ENCODE measurements at regions not wholly inside any gene's neighbourhood (a gene's known extent, or its start where the extent isn't known, plus 50 kb on each side); places are given as distances from the start of the nearest gene placed in this dataset.

- no CpG with 5 or more reads among the region's 1 CpG for WGBS (ENCODE audit: insufficient coverage)
- no peaks in the 10 kb centered on the region for H3K4me1 ChIP-seq (ENCODE audit: control insufficient read depth in 1 of 2, insufficient read depth in 2 of 2, low read length in 2 of 2)
These were observed 188.1 kb upstream of the PLET1 start for GRCh38 chr11:112448806-112449205.

GRCh38 chr11:112451250-112451649, 190.6 kb upstream of the PLET1 start:
- Histone ChIP-seq H3K4me3 (replicated peaks in 1 of 3; ENCODE audit: low read depth in 2 of 3, low read length in 3 of 3) (no peak overlapping the region), H3K4me1 (ENCODE audit: control insufficient read depth in 1 of 2, insufficient read depth in 2 of 2, low read length in 2 of 2) (no peaks in the 10 kb centered on the region), H3K4me2 (replicated peaks; ENCODE audit: extremely low read depth, low read length, poor library complexity, severe bottlenecking) (no peak overlapping the region), H4K20me1 (ENCODE audit: insufficient read depth, low read length) (no peaks in the 10 kb centered on the region), H3K9me3 (replicated peaks in 1 of 2; ENCODE audit: control insufficient read depth in 1 of 2, insufficient read depth in 1 of 2, low read length in 2 of 2) (peaks cover 0 to 9% of the 10 kb centered on the region in 2 donors), H2AFZ (ENCODE audit: insufficient read depth, low read depth, low read length, poor library complexity, severe bottlenecking) (no peak overlapping the region), H3K79me2 (ENCODE audit: insufficient read depth, low read length) (no peaks in the 10 kb centered on the region), H3K27ac (ENCODE audit: low read depth in 1 of 2, low read length in 2 of 2) (no peak overlapping the region), H3K36me3 (replicated peaks in 1 of 2; ENCODE audit: control insufficient read depth in 1 of 2, insufficient read depth in 2 of 2, low read length in 2 of 2) (no peaks in the 10 kb centered on the region), H3K27me3 (ENCODE audit: control insufficient read depth in 2 of 2, insufficient read depth in 2 of 2, low read length in 2 of 2) (no peaks in the 10 kb centered on the region), H3K9ac (ENCODE audit: insufficient read depth, low read length, poor library complexity, severe bottlenecking) (no peak overlapping the region)
- TF ChIP-seq CTCF (IDR thresholded peaks at IDR 0.05) = no peak
- Mint-ChIP-seq H3K36me3 (no peaks in the 10 kb centered on the region), H3K9me3 (peaks cover 0 to 6% (median 3%) of the 10 kb centered on the region in 7 donors), H3K4me1 (peaks cover 2% of the 10 kb centered on the region), H3K27me3 (ENCODE audit: low read depth in 3 of 3) (peaks cover 1 to 4% (median 3%) of the 10 kb centered on the region in 3 donors), H3K27ac (no peak overlapping the region), H3K4me3 (no peak overlapping the region)
- intact Hi-C loops (cut with micrococcal nuclease) = no loop called here
- no peak for DNase-seq
- WGBS (ENCODE audit: insufficient coverage) = 100% methylated on average over 4 of the region's 4 CpGs

More at GRCh38 chr11:112448806-112449205, 188.1 kb upstream of the PLET1 start:
- peaks cover 0 to 6% of the 10 kb centered on the region in 2 donors for H3K9me3 ChIP-seq (replicated peaks in 1 of 2; ENCODE audit: control insufficient read depth in 1 of 2, insufficient read depth in 1 of 2, low read length in 2 of 2)
- H2AFZ ChIP-seq (ENCODE audit: insufficient read depth, low read depth, low read length, poor library complexity, severe bottlenecking) = no peak overlapping the region
- no peak for TF ChIP-seq CTCF (IDR thresholded peaks at IDR 0.05)
- no peak overlapping the region for H3K4me3 Mint-ChIP-seq
- peaks cover 1 to 4% (median 1%) of the 10 kb centered on the region in 3 donors for H3K27me3 Mint-ChIP-seq (ENCODE audit: low read depth in 3 of 3)
- H3K27ac ChIP-seq (ENCODE audit: low read depth in 1 of 2, low read length in 2 of 2) = no peak overlapping the region
- no peak overlapping the region for H3K9ac ChIP-seq (ENCODE audit: insufficient read depth, low read length, poor library complexity, severe bottlenecking)
- H4K20me1 ChIP-seq (ENCODE audit: insufficient read depth, low read length) = no peaks in the 10 kb centered on the region
- no peaks in the 10 kb centered on the region for H3K36me3 ChIP-seq (replicated peaks in 1 of 2; ENCODE audit: control insufficient read depth in 1 of 2, insufficient read depth in 2 of 2, low read length in 2 of 2)
- H3K4me3 ChIP-seq (replicated peaks in 1 of 3; ENCODE audit: low read depth in 2 of 3, low read length in 3 of 3) = no peak overlapping the region
- no peaks in the 10 kb centered on the region for H3K79me2 ChIP-seq (ENCODE audit: insufficient read depth, low read length)
- no peak for DNase-seq
- H3K4me2 ChIP-seq (replicated peaks; ENCODE audit: extremely low read depth, low read length, poor library complexity, severe bottlenecking) = no peak overlapping the region
- no peaks in the 10 kb centered on the region for H3K36me3 Mint-ChIP-seq
- peaks cover 0 to 18% (median 12%) of the 10 kb centered on the region in 7 donors for H3K9me3 Mint-ChIP-seq
- H3K27me3 ChIP-seq (ENCODE audit: control insufficient read depth in 2 of 2, insufficient read depth in 2 of 2, low read length in 2 of 2) = no peaks in the 10 kb centered on the region
- peaks cover 2% of the 10 kb centered on the region for H3K4me1 Mint-ChIP-seq
- intact Hi-C loops (cut with micrococcal nuclease) = no loop called here
- no peak overlapping the region for H3K27ac Mint-ChIP-seq
